H1 (cell line): ENCODE measurements at regions not wholly inside any gene's neighbourhood (a gene's known extent, or its start where the extent isn't known, plus 50 kb on each side); places are given as distances from the start of the nearest gene placed in this dataset.

Source experiments
- ASH2L ChIP-seq: fragments of 200-600, 300-600 bp; sonication (generic); IDR thresholded peaks from one replicate; pipeline ENCODE4 v1.7.1; 2017; ENCODE audit warnings: low read length
- ATF3 ChIP-seq: IDR thresholded peaks from 2 replicates; pipeline ENCODE4 v1.6.1; 2011; ENCODE audit warnings: low read depth, mild to moderate bottlenecking, low read length; ENCODE audit not compliant: insufficient read depth
- BRCA1 ChIP-seq: IDR thresholded peaks from 2 replicates; pipeline ENCODE4 v1.6.1; 2012; ENCODE audit warnings: low read depth, low read length, improper control_type of control experiment
- CTCF ChIP-seq, 3 experiments: IDR thresholded peaks; 1 replicate in 2 of 3; 2 replicates in 1 of 3; pipeline versions ENCODE4 v1.5.1 to v1.6.1; 2011; ENCODE audit warnings: low read length in 3 of 3, mild to moderate bottlenecking in 3 of 3, inconsistent platforms in 2 of 3, low read depth in 1 of 3, moderate library complexity in 1 of 3; ENCODE audit not compliant: insufficient read depth in 1 of 3; ENCODE audit errors: control extremely low read depth in 1 of 3
- E2F6 ChIP-seq: IDR thresholded peaks from 2 replicates; pipeline ENCODE4 v1.6.1; 2012; ENCODE audit warnings: inconsistent platforms
- EZH2 ChIP-seq: fragments of 200-600 bp; sonication (generic); IDR thresholded peaks from 2 replicates; pipeline ENCODE4 v1.7.1; 2012; ENCODE audit warnings: low read depth, mild to moderate bottlenecking, moderate library complexity, low read length, inconsistent platforms; ENCODE audit not compliant: severe bottlenecking
- MAX ChIP-seq: IDR thresholded peaks from 2 replicates; pipeline ENCODE4 v1.6.1; 2012; ENCODE audit warnings: inconsistent platforms
- POLR2A ChIP-seq, 2 experiments: IDR thresholded peaks; 1 replicate in 1 of 2; 2 replicates in 1 of 2; pipeline ENCODE4 v1.6.1; 2011; ENCODE audit warnings: low read depth in 2 of 2, low read length in 2 of 2, mild to moderate bottlenecking in 2 of 2; ENCODE audit errors: control extremely low read depth in 1 of 2
- POLR2AphosphoS5 ChIP-seq: IDR thresholded peaks from 2 replicates; pipeline ENCODE4 v1.6.1; 2011; ENCODE audit warnings: low read depth, low read length
- RBBP5 ChIP-seq: IDR thresholded peaks from 2 replicates; pipeline ENCODE4 v1.7.1; 2012; ENCODE audit warnings: low read depth, mild to moderate bottlenecking, inconsistent platforms, low read length, moderate library complexity, borderline replicate concordance
- SP1 ChIP-seq: IDR thresholded peaks from 2 replicates; pipeline ENCODE4 v1.6.1; 2011; ENCODE audit warnings: low read depth, low read length
- TAF7 ChIP-seq: optimal IDR thresholded peaks from 2 replicates; pipeline ENCODE3; 2011; ENCODE audit warnings: low read depth, mild to moderate bottlenecking, inconsistent platforms, low read length, moderate library complexity, borderline replicate concordance
- TCF12 ChIP-seq: IDR thresholded peaks from 2 replicates; pipeline ENCODE4 v1.6.1; 2011; ENCODE audit warnings: low read depth, mild to moderate bottlenecking, low read length

- no peak for TF ChIP-seq EZH2
- no peak for TF ChIP-seq CTCF (IDR thresholded peaks at IDR 0.05; ENCODE audit: control extremely low read depth in 1 of 3, insufficient read depth in 1 of 3, low read depth in 1 of 3, low read length in 3 of 3)
- TF ChIP-seq E2F6, result no peak
- no peak for TF ChIP-seq MAX
- TF ChIP-seq TAF7, result no peak
- no peak for TF ChIP-seq SP1
- TF ChIP-seq ASH2L, result no peak
- no peak for TF ChIP-seq POLR2AphosphoS5
- TF ChIP-seq POLR2A (IDR thresholded peaks at IDR 0.05; ENCODE audit: control extremely low read depth in 1 of 2, low read depth in 2 of 2, low read length in 2 of 2), result no peak
- TF ChIP-seq RBBP5, result no peak
- no peak for TF ChIP-seq BRCA1
- TF ChIP-seq TCF12, result no peak
- no peak for TF ChIP-seq ATF3
These were observed 287.4 kb upstream of the AGA start for GRCh38 chr4:177729681-177730080.
